Spleen (tissue), 7 donors: ENCODE measurements at regions not wholly inside any gene's neighbourhood (a gene's known extent, or its start where the extent isn't known, plus 50 kb on each side); places are given as distances from the start of the nearest gene placed in this dataset.

Experiments used
- CTCF ChIP-seq, 11 experiments: fragments of 200-600 bp in 7 of 11; fragments of 450-650 bp in 4 of 11; sonication (generic) in 4 of 11; IDR thresholded peaks in 8 of 11; conservative IDR thresholded peaks in 3 of 11; 1 replicate in 7 of 11; 2 replicates in 4 of 11; pipeline versions ENCODE4 v1.4.0 to v1.8.0; 2016 to 2021; ENCODE audit warnings: antibody characterized with exemption in 11 of 11, inconsistent platforms in 4 of 11, mild to moderate bottlenecking in 1 of 11
- POLR2A ChIP-seq, 3 donors: fragments of 450-650 bp; IDR thresholded peaks; one replicate each; pipeline ENCODE4 v1.5.1; 2017; ENCODE audit warnings: antibody characterized with exemption in 3 of 3, mild to moderate bottlenecking in 1 of 3
- POLR2AphosphoS5 ChIP-seq, 3 donors: sonication (generic); formaldehyde crosslinking; IDR thresholded peaks; one replicate each; pipeline ENCODE4 v1.5.1; 2017; ENCODE audit warnings: antibody characterized with exemption in 3 of 3
- donor health status: DM: no; HTN: no; CAD: no; lungs with moderate emphysema.
- donor health status: DM: no; HTN: no; CAD: no.
- donor health status: DM: no; HTN: no; CAD: no.

GRCh38 chr7:123047955-123048354, 52.5 kb upstream of the TAS2R16 start:
- no peak for TF ChIP-seq CTCF (IDR thresholded peaks at IDR 0.05 in 8 of 11, conservative IDR thresholded peaks at IDR 0.05 in 3 of 11)
- TF ChIP-seq POLR2A (IDR thresholded peaks at IDR 0.05), result no peak
- no peak for TF ChIP-seq POLR2AphosphoS5 (IDR thresholded peaks at IDR 0.05)
